GM18858 (cell line): ENCODE measurements at regions not wholly inside any gene's neighbourhood (a gene's known extent, or its start where the extent isn't known, plus 50 kb on each side); places are given as distances from the start of the nearest gene placed in this dataset.
"Not testable (repeated sequence)": the region's sequence is repeated elsewhere in the genome, so short reads cannot be mapped to it uniquely, and the experiment has no call there.

Experiments
- ATAC-seq: cut with Tn5 transposase; IDR thresholded peaks from one replicate; pipeline ENCODE4 v1.9.1; 2021; ENCODE audit not compliant: unreplicated experiment

- ATAC-seq: no peak
Measured at GRCh38 chr10:63773962-63774361, 252.8 kb downstream of the REEP3 start.

DNA sequence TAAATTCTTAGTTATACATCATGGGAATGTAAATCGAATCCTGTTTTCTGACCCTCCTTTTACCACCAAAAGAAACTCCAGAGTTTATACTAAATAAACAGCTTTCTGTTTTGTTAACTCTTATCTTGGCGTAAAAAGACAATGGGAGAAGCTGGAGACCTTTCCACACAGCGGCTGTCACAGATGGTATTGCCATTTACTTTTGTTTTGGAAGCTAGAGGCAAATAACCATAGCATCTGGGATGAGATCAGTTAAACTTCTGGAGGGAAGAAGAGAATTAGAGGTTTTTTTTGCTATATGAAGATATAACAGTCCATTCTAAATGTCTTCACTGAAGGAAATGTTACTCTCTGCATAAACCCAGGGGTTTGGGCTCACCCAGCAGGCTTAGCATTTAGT lies 258.9 kb downstream of the REEP3 start:
- no peak for ATAC-seq

GRCh38 chr10:63781226-63781625 lies 260.0 kb downstream of the REEP3 start:
- no peak for ATAC-seq

GRCh38 chr10:63783882-63784281 lies 262.7 kb downstream of the REEP3 start:
- no peak for ATAC-seq

DNA sequence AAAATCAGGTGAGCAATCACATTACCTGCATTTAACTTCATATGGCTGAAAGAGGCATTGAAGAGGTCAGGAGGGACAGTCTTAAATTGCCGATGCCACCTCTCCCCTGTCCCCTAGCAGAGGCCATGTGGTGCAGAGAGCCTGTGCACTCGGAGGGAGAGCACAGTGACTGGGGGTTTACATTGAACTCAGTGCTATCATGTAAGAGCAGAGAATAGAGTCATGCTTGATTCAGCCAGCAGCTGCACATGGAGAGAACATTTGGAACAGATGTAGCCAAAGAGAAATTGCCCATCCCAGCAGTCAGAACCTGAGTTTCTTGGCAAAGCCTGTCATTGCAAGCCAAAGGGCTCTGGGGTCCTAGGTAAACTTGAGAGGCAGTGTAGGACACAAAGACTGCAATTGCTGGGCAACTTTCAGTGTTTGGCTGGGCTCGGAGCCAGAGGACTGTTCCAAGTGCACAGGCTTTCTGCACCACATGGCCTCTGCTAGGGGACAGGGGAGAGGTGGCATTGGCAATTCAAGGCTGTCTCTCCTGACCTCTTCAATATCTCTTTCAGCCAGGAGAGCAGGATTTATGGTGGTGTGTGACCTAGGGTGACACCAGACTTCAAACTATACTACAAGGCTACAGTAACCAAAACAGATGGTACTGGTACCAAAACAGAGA lies 267.1 kb downstream of the REEP3 start:
- ATAC-seq: no peak

- no peak for ATAC-seq
Measured at GRCh38 chr10:63795094-63795860, 274.1 kb downstream of the REEP3 start.

DNA sequence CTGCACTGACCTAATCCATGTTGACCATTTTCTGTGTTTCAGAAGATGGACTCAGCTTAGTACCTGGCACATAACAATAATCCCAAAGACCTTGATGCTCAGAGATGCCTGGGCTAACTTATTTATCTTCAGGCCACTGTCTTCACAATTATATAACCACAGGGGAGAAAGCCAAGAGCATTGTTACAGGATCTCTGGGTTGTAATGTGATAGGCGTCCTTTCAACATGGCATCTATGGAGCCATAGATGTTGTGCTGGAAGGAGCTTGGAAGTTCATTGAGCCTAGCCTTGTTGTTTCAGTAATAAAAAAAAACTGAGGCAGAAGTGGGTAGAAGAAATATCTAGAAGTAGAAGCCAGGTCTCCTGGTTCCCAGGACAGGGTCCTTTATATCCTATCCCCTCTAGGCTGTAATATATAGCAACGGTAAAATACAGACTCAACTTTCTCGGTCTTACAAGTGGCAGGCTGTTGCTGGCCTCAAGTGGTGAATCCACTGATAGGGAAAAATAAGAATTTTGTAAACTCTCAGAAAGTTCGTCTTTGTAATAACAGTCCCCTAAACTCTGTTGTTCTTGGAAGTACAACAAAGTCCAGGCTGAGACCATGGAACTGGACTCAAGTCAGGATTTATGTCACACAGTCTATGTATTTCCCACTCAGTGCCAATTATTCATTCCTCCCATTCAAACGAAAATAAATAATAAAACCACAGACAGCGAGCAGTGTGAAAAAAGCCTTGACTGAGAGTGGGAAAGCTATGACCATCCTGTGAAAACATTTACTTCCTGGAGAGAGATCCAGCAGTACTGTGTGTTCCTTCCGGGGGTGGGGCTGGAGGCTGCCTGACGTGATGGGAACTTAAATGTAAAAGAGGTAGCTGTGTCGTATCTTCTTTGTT lies 277.6 kb downstream of the REEP3 start:
- no peak for ATAC-seq

GRCh38 chr10:63799521-63800300 lies 278.5 kb downstream of the REEP3 start:
- no peak for ATAC-seq

GRCh38 chr10:63801166-63801565 lies 280.0 kb downstream of the REEP3 start:
- no peak for ATAC-seq

DNA sequence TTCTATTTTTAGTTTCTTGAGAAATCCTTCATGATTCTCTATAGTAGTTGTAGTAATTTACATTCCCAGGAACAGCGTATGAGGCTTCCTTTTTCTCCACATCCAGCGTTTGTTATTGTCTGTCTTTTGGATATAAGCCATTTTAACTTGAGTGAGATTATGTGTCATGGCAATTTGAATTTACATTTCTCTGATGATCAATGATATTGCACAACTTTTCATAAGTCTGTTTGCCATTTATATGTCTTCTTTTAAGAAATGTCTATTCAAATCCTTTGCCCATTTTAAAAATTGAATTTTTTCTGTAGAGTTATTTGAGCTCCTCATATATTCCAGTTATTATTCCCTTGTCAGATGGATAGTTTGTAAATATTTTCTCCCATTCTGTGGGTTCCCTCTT lies 285.1 kb downstream of the REEP3 start:
- no peak for ATAC-seq

DNA sequence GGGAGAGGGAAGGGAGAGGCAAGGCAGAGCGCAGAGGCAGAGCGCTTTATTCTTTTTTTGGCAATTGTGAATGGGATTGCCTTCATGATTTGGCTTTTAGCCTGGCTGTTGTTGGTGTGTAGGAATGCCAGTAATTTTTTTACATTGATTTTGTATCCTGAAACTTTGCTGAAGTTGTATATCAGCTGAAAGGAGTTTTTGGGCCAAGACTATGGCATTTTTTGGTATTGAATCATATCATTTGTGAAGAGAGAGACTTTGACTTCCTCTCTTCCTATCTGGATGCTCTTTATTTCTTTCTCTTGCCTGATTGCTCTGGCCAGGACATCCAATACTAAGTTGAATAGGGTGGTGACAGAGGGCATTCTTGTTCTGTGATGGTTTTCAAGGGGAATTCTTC lies 291.3 kb downstream of the REEP3 start:
- no peak for ATAC-seq

GRCh38 chr10:63819753-63820329 lies 298.6 kb downstream of the REEP3 start:
- ATAC-seq: no peak

DNA sequence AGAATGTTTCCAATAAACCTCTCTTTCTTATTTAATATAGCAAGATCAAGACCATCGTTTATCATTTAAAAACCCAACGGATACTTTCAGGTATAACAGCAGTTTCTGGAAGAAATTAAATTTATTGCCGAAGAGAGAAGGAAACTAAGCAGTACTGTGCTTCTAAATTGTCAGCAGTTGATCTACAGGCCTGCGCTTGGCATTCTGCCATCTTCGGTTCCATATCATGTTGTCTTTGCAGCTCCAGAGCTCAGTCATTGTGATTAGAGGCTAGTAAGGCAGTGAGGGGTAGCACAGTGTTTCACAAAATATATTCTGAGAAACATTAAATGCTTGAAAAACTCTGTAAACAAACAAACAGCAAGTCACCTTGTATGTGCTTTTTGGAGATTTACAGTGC lies 301.3 kb downstream of the REEP3 start:
- ATAC-seq: no peak

DNA sequence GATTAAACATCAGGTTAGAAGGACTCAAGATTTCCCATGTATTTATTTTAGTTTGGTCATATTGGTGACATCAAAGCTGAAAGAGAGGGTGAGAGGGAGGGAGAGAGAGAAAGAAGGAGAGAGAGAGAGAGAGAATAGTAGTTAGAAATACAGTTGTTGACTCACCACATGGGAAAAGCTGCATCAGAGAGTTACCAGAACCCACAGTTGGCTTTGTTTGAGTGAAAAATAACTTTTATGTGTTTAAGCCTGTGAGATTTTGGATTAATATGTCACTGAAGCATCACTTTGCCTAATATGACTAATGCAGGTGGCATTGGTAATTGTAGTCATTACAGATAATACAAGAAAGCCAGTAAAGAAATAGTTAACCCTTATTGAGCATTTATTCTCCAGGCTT lies 303.9 kb downstream of the REEP3 start:
- ATAC-seq: no peak

- no peak for ATAC-seq
Measured at GRCh38 chr10:63825766-63826165, 304.6 kb downstream of the REEP3 start.

- ATAC-seq: not testable (repeated sequence)
Measured at GRCh38 chr10:63827018-63827417, 305.8 kb downstream of the REEP3 start.

DNA sequence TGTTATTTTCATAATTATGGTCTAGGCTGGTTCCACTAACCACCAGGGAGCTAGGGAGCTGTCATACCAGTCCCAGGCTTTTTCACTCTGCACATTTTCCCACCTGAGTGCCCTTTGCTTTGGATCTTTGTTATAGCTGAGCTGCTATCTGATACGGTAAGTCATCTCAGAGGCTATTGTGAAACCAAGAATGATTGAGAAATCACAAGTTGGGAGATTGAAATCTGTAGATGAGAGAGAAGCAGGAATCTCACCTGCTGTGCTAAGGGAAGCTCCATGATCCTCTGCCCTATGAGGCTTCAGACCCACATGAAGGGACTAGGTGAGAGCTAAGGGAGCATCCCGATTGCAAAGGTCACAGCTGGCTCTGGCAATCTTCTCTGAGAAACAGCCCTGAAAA lies 307.8 kb downstream of the REEP3 start:
- no peak for ATAC-seq

DNA sequence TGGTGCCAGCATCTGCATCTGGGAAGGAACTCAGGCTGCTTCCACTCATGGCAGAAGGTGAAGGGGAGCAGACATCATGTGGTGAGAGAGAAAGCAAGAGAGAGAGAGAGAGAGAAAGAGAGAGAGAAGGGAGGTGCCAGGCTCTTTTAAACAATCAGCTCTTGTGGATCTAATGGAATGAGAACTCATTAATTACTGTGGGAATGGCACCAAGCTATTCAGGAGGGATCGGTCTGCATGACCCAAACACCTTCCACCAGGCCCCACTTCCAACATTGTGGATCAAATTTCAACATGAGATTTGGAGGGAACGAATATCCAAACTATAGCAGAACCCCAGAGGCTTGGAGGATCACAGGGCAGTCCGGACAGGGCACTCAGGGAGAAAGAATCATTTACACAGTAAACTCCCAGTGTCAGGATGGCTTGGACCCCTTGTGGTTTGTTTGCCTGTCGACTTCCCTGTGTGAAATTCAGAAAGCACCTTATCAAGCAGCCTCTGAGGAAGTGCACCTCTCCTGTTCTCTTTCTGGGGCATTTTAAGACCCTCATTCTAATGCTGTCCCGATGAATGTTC lies 308.5 kb downstream of the REEP3 start:
- ATAC-seq: no peak

- no peak for ATAC-seq
Measured at GRCh38 chr10:63832686-63833085, 311.5 kb downstream of the REEP3 start.

GRCh38 chr10:63833411-63834060 lies 312.3 kb downstream of the REEP3 start:
- ATAC-seq: no peak
